Heart left ventricle (tissue), 16 donors: ENCODE measurements at regions not wholly inside any gene's neighbourhood (a gene's known extent, or its start where the extent isn't known, plus 50 kb on each side); places are given as distances from the start of the nearest gene placed in this dataset.

Experiments used
- ATAC-seq, 4 donors: fragments of 200-7000 bp; cut with Tn5 transposase; one replicate each; pipeline ENCODE4 v1.9.1; 2020 to 2022; ENCODE audit warnings: moderate library complexity in 4 of 4, mild to moderate bottlenecking in 3 of 4, moderate number of reproducible peaks in 1 of 4
- DNase-seq, 5 donors: peaks; one replicate each; pipeline ENCODE4 v3.0.0-alpha.2; 2020
- H3K27ac ChIP-seq, 12 donors: fragments of 200-600 bp; sonication (generic) in 4 of 12; one replicate each; pipeline versions ENCODE4 v1.5.0 to v1.8.0; 2016 to 2022; ENCODE audit warnings: mild to moderate bottlenecking in 2 of 12
- H3K27me3 ChIP-seq, 9 donors: fragments of 200-600 bp; sonication (generic) in 2 of 9; one replicate each; pipeline versions ENCODE4 v1.5.1 to v1.8.0; 2016 to 2022; ENCODE audit warnings: mild to moderate bottlenecking in 3 of 9
- H3K36me3 ChIP-seq, 9 donors: fragments of 200-600 bp; sonication (generic) in 2 of 9; one replicate each; pipeline versions ENCODE4 v1.5.0 to v1.8.0; 2018 to 2022; ENCODE audit warnings: mild to moderate bottlenecking in 2 of 9
- H3K4me1 ChIP-seq, 12 donors: fragments of 200-600 bp; sonication (generic) in 4 of 12; one replicate each; pipeline versions ENCODE4 v1.5.0 to v1.8.0; 2016 to 2022; ENCODE audit warnings: mild to moderate bottlenecking in 3 of 12
- H3K4me3 ChIP-seq, 12 donors: fragments of 200-600 bp; sonication (generic) in 4 of 12; one replicate each; pipeline versions ENCODE4 v1.5.0 to v1.8.0; 2017 to 2022; ENCODE audit warnings: mild to moderate bottlenecking in 9 of 12, moderate library complexity in 4 of 12
- H3K9me3 ChIP-seq, 12 donors: fragments of 200-600 bp; sonication (generic) in 4 of 12; one replicate each; pipeline versions ENCODE4 v1.5.0 to v1.8.0; 2016 to 2022; ENCODE audit warnings: mild to moderate bottlenecking in 1 of 12
- POLR2A ChIP-seq, 2 donors: fragments of 450-650 bp; IDR thresholded peaks; one replicate each; pipeline ENCODE4 v1.6.1; 2017; ENCODE audit warnings: antibody characterized with exemption in 2 of 2, mild to moderate bottlenecking in 2 of 2, moderate library complexity in 2 of 2
- WGBS, 4 donors: extraction: QIAGEN DNeasy Blood & Tissue Kit in 2 of 4; methylation state at CpG; one replicate each; pipeline versions ENCODE4 v1.1.5 to v1.1.7; 2013 to 2018; 5-methylcytosine and 5-hydroxymethylcytosine counted together
- intact Hi-C, 10 donors: fragments of 100-400 bp; cut with DNase I; formaldehyde crosslinking; loops; one replicate each; pipeline versions ENCODE4 v1.11.1 to v1.14.2; 2022
- TF ChIP-seq, protein P1 (sequence below), 12 donors: fragments of 200-600 bp; sonication (generic) in 4 of 12; IDR thresholded peaks; one replicate each; pipeline versions ENCODE4 v1.5.0 to v1.8.0; 2018 to 2022; ENCODE audit warnings: antibody characterized with exemption in 12 of 12, mild to moderate bottlenecking in 5 of 12
- donor health status: ischemic (EF 13 %, LVEDD 7.1; RV severe dilation, severe dysfunction).
- donor health status: healthy with polysubstance abuse.
- donor health status: DM: no; HTN: yes; CAD: no.
- donor health status: DM: no; HTN: no; CAD: no.
- donor health status: ischemic (EF 25% LVEDD 6.9; RV normal size, moderate dysfunction).
- donor health status: ischemic (EF 25% LVEDD 5.7; RV mildly dilated, moderate dysfunction).
- donor health status: healthy.
- donor health status: DM: yes; HTN: yes; CAD: no.
- donor health status: ischemic (EF 35%, LVEDD 5.7; RV mildly dilated, moderate dysfunction).
- donor health status: nonischemic (EF 11% LVEDD 7.7; RV severe dilation, severe dysfunction).
- donor health status: DM: yes; HTN: yes; CAD: no.
- donor health status: PGD.
- donor health status: ischemic (EF 29% LVEDD 5.4; RV normal size, mild dysfunction).
- donor health status: nonischemic (EF 23%, LVEDD 6.1; RV moderate dilation, normal function).

- TF ChIP-seq, protein P1, sequence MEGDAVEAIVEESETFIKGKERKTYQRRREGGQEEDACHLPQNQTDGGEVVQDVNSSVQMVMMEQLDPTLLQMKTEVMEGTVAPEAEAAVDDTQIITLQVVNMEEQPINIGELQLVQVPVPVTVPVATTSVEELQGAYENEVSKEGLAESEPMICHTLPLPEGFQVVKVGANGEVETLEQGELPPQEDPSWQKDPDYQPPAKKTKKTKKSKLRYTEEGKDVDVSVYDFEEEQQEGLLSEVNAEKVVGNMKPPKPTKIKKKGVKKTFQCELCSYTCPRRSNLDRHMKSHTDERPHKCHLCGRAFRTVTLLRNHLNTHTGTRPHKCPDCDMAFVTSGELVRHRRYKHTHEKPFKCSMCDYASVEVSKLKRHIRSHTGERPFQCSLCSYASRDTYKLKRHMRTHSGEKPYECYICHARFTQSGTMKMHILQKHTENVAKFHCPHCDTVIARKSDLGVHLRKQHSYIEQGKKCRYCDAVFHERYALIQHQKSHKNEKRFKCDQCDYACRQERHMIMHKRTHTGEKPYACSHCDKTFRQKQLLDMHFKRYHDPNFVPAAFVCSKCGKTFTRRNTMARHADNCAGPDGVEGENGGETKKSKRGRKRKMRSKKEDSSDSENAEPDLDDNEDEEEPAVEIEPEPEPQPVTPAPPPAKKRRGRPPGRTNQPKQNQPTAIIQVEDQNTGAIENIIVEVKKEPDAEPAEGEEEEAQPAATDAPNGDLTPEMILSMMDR (IDR thresholded peaks at IDR 0.05), result no peak
- no peak for TF ChIP-seq POLR2A (IDR thresholded peaks at IDR 0.05)
- 84 to 89% (median 87%) methylated on average over 4 of the region's 4 CpGs for WGBS, 4 donors
- H3K36me3 ChIP-seq, result no peaks in the 10 kb centered on the region
- no peak overlapping the region for H3K4me3 ChIP-seq
- intact Hi-C loops, result no loop called here
- H3K27me3 ChIP-seq, result no peaks in the 10 kb centered on the region
- no peaks in the 10 kb centered on the region for H3K4me1 ChIP-seq
- H3K9me3 ChIP-seq, result peaks cover 0 to 6% (median 0%) of the 10 kb centered on the region in 12 donors
- ATAC-seq (no peak), DNase-seq (no peak)
- H3K27ac ChIP-seq, result no peak overlapping the region
Observed at GRCh38 chr12:30500532-30500931, 195.1 kb downstream of the IPO8 start.

- no peaks in the 10 kb centered on the region for H3K36me3 ChIP-seq
- no peak overlapping the region for H3K27ac ChIP-seq
- ATAC-seq (no peak), DNase-seq (no peak)
- H3K9me3 ChIP-seq, result no peaks in the 10 kb centered on the region
- H3K4me1 ChIP-seq, result no peaks in the 10 kb centered on the region
- WGBS, 4 donors, result 87 to 95% (median 90%) methylated on average over 14 of the region's 14 CpGs
- no peaks in the 10 kb centered on the region for H3K27me3 ChIP-seq
- no peak for TF ChIP-seq POLR2A (IDR thresholded peaks at IDR 0.05)
- TF ChIP-seq, protein P1 (IDR thresholded peaks at IDR 0.05), result no peak
- H3K4me3 ChIP-seq, result no peak overlapping the region
- intact Hi-C loops, result no loop called here
Observed at GRCh38 chr12:30485230-30485890, 210.3 kb downstream of the IPO8 start.

- no peaks in the 10 kb centered on the region for H3K36me3 ChIP-seq
- H3K27me3 ChIP-seq, result no peaks in the 10 kb centered on the region
- 70 to 80% (median 74%) methylated on average over 5 of the region's 5 CpGs for WGBS, 4 donors
- H3K4me3 ChIP-seq, result no peak overlapping the region
- H3K9me3 ChIP-seq, result no peaks in the 10 kb centered on the region
- ATAC-seq (no peak), DNase-seq (no peak)
- TF ChIP-seq, protein P1 (IDR thresholded peaks at IDR 0.05), result no peak
- no peak for TF ChIP-seq POLR2A (IDR thresholded peaks at IDR 0.05)
- no peaks in the 10 kb centered on the region for H3K4me1 ChIP-seq
- intact Hi-C loops, result no loop called here
- H3K27ac ChIP-seq, result no peak overlapping the region
Observed at GRCh38 chr12:30484658-30485057, 211.0 kb downstream of the IPO8 start.

DNA sequence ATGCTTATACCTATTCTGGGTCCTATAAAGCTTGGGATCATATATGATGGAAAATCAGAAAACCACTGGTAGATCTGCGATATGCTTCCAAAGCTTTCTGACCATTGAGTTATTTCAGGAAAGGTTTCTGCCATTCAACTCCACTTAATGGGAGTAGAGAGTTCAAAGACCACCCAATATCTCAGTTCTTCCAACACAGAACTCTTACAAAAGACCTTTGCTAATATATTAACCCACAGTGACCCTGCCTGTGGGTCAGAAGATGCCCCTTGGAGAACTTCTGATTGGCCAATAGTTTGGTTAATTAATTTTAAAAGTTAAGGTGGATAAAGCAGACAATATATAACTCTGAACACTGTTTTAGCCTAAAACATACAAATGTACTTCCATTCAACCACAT lies 213.0 kb downstream of the IPO8 start:
- H3K27ac ChIP-seq, result no peak overlapping the region
- no peaks in the 10 kb centered on the region for H3K27me3 ChIP-seq
- no peaks in the 10 kb centered on the region for H3K36me3 ChIP-seq
- H3K4me1 ChIP-seq, result no peaks in the 10 kb centered on the region
- TF ChIP-seq, protein P1 (IDR thresholded peaks at IDR 0.05), result no peak
- no peak for TF ChIP-seq POLR2A (IDR thresholded peaks at IDR 0.05)
- H3K9me3 ChIP-seq, result no peaks in the 10 kb centered on the region
- intact Hi-C loops, result no loop called here
- no peak overlapping the region for H3K4me3 ChIP-seq
- no peak for ATAC-seq
- WGBS, 4 donors, result 82 to 97% (median 93%) methylated on average over 1 of the region's 1 CpG
- DNase-seq, result no peak
